HG03378 (cell line): ENCODE measurements at regions not wholly inside any gene's neighbourhood (a gene's known extent, or its start where the extent isn't known, plus 50 kb on each side); places are given as distances from the start of the nearest gene placed in this dataset.
"Not testable (repeated sequence)": the region's sequence is repeated elsewhere in the genome, so short reads cannot be mapped to it uniquely, and the experiment has no call there.

ENCODE experiments used
- ATAC-seq: cut with Tn5 transposase; IDR thresholded peaks from one replicate; pipeline ENCODE4 v1.9.1; 2021; ENCODE audit warnings: mild to moderate bottlenecking, moderate library complexity; ENCODE audit not compliant: unreplicated experiment

DNA sequence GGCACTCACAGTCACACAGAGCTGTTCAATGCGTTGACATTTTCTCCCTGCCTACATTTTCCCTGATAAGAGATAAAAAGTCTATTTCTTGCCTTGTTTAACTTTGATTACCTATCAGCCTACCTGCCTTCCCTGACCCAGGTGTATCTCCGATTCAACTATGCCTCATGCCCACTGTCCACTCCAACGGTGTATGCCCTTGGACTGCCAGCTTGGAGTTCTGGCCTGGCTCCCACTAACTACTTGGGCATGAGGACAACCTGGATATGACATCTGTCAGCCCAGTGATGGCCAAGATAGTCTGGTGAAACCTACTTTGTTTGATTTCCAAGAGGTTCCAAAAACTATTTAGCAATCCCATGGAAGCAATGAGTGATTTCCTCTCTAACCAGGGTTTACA is 93.0 kb upstream of the PELI2 start:
- ATAC-seq, result no peak

DNA sequence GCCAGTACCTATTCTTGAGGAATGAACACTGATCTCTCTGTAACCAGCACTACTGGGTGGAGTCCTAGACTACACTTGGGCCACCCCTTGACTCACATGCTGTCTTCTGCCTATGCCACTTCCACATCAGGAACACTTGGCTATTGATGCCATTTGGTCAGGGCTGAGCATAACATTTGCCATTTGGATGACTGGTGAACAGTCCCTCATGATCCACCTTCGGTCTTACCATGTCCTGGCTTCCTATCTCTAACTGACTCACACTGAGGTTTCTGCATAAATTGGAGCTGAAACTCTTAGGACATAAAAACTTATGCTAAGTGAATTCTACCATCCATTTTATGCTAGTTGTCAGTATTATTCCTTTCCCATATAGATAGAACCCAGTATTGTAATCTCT is 91.7 kb upstream of the PELI2 start:
- ATAC-seq, result no peak

DNA sequence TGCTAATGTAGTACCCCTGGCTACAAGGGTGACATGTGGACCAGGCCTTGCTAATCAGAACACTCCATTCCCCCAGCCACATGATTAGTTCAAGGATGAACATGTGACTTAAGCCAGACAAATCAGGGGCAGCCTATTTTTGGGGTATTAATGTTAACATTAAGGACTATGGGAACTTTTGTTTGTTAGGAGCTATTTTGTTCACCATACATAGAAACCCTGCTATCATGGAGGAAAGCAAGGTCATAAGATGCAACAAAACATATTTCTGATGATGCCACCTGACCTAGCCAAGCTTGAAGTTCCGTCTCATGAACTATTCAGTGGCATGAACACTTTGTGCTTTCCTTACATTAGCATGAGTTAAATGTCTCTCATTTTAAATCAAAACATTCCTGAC is 90.8 kb upstream of the PELI2 start:
- ATAC-seq, result no peak

DNA sequence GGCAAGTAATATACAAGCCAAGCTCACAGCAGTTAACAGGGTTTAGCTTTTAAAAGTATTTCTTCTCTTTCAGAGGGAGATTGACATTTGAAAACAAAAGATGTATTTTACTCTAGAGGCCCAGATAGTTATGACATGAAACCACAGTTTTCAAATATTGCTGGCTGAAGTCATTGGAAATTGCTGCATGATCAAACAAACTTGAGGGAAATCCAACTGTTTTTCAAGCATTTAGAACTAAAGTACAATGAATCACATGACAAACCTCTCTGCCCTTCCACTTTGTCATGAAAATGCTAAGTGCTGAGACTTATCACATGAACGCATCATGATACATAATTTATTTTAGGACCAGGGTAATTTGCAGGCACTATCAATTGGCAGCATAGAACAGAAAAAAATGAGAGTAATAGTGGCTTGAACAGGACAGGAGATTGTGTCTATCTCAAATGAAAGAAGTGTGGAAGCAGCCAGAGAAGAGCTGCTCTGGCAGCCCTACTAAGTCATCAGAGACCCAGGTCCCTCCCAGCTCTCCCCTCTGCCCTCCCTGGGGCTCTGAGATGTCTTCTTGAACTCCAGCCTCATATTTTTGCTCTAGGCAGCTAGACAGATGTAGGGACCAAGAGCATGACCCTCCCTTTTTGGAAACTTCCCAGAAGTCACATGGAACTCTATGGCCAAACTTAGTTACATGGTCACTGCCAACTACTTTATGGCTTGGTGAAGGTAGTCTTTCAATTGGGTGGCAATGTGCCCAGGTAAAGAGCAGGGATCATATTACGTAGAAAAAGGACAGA is 90.1 kb upstream of the PELI2 start:
- ATAC-seq, result no peak

DNA sequence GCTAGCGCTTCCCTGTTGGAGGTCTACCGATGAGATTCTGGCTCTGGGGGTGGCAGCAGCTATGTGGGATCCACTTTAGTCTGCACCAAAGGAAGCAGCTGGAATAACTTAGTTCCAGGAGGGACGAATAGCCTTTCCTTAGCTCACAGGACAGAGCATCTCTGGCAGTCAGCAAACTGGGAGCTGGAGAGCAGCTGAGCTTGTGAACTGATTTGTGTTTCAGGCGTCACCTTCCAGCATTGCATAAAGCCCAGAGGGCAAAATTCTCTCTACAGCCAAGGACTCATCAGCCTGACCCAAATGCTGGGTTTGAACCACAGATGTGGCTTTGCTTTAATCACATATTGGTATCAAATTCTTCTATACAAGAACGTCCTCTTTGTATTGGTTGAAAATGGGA is 81.9 kb upstream of the PELI2 start:
- ATAC-seq, result no peak

DNA sequence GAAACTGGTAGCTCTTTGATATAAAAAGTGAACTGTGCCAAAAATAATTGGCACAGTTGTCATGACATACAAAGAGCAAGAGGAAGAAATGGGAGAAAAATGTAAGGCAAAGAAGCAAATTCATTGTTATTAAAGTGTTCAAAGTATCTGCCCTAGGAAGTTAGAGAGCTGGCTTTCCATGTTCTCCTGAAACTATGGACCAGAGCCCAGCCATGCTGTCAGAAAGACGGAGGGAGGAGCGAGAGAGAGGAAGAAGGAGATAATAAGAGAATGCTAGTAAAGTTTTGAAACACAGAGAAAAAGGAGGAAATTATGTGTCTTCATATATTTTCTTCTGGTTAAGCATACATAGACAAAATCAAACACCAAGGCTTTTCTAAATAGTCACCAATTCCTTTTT is 78.1 kb upstream of the PELI2 start:
- ATAC-seq, result no peak

DNA sequence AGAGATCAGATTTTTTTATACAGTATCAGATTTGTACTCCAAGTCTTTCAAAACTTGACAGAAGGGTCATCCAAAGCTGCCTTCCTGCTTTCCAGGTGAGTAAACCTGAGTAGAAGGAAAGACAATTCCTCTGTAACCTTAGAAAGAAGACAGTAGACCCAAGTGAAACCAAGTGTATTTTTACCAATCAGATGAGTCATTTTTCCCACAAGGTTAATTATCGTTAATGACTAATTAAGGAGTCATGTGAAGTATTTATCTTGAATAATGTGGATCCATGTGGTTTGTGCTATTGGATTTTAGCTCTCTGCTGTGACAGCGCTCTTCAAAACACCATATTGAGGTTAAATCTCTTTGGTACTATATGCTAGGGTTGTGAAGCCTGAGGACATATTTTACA is 74.0 kb upstream of the PELI2 start:
- no peak for ATAC-seq

DNA sequence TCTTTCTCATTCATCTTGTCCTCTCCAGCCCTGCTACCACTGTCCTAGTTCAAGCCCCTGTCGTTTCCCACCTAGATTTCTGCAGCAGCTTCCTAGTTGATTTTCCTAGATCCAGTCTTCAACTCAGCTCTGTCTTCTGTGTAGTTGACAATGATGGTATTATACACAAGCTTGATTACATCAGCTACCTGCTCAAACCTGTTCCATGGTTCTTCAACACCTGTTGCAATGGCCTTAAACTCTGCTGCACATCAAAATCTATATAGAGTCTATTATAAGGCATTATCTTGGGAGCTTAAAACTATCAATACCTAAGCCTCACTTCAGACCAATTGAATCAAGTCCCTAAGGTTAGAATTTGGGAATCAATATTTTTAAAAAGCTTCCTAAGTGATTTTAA is 71.7 kb upstream of the PELI2 start:
- ATAC-seq, result no peak

DNA sequence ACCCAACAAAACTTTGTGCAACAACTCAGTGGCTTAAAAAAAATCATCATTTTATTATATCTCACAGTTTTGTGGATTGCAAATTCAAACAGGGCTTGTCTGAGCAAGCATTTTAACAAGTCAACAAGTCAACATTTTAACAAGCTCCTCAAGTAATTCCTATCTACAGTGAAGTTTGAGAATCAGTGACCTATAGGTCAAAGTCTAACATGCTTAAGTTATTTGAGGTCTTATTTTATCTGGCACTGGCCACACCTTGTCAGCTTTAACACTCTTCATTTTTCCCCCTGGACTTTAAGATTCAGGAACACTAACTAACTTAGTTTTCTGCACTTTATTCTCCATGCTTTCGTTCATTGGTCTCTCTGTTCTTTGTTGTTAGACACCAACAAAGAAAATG is 71.2 kb upstream of the PELI2 start:
- no peak for ATAC-seq

DNA sequence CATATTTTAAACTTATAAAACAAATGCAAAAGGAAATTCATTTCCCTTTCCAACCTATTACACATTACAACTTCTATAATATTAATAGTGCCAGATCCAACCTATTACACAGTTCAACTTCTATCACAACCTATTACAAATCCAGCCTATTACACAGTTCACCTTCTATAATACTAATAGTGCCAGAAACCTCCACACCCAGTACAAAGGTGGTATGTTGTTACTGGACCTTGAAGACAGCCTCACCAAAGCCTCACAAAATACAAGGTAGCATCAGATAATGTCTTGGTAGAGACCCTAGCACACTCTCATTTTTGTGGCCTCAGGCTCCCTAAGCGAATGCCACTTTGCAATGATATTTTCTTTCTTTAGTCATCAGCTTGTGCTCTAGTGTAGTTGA is 68.7 kb upstream of the PELI2 start:
- ATAC-seq, result no peak

DNA sequence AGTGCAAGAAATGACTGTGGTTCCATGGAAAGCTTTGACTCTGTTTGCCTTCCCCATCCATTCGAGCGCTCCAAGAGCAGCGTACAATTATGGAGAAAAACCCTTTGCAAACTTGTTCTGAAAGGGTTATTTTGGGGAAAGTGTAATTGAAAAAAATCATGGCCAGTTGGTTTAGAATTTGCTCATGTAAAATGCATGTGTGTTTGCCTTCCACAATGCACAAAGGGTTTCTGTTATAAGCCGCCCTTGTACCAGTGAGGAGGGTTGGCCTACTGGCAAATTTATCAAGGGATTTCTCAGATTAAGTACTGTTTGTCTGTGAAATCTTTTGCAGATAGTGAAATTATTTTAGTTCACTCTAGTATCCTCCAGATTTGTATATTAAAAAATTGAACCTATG is 62.7 kb upstream of the PELI2 start:
- ATAC-seq, result no peak

DNA sequence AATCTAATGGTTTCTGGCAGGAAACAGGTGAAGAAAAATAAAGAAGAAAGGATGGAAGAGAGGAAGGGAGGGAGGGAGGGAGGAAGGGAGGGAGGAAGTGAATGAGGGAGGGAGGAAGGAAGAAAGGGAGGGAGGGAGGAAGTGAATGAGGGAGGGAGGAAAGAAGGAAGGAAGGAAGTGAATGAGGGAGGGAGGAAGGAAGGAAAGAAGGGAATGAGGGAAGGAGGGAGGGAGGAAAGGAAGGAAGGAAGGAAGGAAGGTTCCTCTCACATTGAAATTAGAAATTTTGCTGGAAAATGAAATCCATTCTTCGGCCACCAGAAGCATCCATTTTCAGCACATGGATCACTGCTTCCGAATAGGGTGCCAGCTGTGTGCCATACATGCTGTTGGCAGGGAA is 62.2 kb upstream of the PELI2 start:
- no peak for ATAC-seq

DNA sequence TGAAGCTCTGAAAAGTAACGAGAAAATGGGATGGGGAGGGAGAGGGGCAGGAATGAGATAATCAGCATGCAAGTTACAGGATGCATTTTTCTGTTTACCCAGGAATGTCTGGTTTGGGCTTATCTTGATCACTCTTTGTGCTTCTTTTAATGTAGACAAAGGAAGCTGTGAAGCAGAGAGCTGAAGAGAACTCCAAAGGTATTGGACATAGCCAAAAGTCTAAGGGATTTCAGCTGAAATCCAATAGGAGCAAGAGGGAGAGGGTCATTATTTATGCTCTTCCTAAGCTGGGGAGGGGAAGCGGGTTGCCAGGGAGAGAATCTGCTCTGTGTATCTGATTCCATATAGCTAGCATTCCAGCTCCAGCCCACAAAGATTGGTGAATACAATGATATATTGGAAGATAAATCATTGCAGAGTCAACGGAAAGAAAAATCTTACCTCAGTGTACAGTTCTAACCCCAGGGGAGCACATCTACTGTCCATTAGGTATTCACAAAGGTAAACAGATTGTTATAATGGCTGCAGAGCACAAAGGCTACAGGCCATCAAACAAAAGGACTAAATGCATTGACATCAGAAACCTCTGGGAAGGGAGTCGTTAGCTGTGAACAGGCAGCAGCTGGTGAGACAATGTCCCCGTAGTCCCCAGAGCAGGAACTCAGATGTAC is 61.0 kb upstream of the PELI2 start:
- ATAC-seq, result no peak

DNA sequence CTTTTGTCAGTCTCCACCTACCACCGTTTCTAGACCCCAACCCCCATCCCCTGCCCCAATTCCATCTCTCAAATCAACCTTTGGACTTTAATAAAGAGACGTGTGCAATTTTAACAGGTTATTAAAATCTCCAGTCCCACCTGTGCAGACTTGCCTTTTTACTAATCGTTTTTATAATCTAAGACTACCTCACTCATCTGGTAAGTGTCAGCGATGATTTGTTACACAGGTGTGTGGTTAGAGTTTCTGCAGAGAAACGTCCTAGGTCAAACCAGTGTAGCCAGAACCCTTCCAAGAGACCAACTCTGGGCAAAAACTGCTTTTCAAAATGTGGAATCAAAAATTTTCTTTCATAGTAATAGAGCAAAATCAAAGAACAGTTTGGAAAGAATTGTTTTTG is 60.4 kb upstream of the PELI2 start:
- no peak for ATAC-seq

DNA sequence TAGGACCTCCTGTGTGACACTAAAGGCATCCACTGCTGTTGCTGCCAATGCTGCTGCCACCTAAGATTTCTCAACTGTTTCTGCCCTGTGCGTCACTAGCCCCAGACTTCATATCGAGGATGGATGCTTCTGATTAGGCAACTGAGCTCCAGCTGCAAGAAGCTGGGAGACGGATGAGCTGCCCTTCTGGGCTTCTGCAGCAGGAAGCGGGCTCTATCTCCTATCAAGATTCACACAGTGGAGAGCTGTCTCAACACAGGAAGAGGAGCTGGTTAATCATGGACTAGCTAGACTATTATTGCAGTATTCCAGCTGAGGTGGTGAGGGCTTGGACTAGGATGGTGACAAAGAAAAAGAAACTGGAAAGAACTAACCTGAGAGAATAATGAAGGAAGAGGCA is 59.2 kb upstream of the PELI2 start:
- no peak for ATAC-seq

DNA sequence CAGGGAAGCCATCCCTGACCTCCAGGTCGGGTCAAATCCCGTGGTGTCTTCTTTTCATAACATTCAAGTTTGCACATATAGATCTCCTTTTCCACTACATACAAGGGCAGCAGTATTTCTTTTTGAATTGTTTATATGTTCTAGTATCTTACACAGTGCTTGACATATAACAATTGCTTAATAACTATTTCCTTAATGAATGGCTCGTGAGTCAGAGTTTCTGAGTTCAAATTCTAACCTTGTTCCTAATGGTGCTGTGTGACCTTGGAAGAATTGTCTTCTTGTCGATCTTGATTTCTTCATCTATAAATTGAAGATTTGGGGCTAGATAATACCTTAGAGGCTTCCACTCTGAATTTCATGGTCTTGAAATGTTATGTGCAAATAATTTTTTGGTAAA is 57.2 kb upstream of the PELI2 start:
- no peak for ATAC-seq

DNA sequence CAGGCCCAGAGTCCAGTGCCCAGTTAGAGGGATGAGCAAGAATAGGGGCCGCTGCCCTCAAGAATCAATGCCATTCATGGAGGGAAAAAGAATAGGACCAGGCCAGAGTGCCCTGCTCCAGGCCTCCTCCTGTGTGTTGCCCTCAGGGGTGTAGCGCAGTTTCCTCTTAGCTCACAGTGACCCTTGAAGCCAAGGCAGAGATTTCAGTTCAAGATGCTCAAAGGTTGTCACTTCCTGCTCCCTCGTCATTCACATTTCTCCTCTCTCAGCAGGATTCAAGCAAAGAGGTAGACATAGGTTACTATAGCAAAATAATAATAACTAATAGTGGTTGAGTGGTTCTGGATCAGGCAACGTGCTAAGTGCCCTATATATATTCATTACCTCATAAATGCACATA is 55.1 kb upstream of the PELI2 start:
- ATAC-seq, result no peak

DNA sequence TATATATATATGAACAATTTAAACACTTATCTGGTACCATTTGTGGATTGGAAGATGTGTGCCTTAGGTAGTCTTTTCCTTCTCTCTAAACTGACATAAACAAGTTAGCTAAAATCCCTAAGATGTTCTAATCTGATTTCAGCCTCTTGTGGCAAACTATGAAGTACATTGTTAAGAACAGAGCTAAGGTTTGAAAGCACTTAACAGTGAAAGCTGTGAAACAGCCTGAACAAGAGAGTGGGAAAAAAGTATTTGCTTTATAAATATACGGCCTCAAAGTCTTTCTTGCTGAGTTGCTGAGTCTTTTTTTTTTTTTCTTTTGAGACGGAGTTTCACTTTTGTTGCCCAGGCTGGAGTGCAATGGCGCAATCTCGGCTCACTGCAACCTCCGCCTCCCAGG is 53.7 kb upstream of the PELI2 start:
- ATAC-seq, result no peak

DNA sequence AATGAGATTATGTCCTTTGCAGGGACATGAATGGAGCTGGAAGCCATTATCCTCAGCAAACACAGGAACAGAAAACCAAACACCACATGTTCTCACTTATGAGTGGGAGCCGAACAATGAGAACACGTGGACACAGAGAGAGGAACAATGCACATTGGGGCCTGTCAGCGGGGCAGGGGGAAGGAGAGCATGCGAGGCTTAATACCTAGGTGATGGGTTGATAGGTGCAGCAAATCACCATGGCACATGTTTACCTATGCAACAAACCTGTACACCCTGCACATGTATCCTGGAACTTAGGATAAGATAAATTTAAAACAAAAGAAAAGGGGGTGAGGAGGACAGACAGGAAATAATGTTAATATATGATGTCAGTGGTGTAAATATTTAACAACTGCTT is 53.0 kb upstream of the PELI2 start:
- ATAC-seq, result not testable (repeated sequence)

DNA sequence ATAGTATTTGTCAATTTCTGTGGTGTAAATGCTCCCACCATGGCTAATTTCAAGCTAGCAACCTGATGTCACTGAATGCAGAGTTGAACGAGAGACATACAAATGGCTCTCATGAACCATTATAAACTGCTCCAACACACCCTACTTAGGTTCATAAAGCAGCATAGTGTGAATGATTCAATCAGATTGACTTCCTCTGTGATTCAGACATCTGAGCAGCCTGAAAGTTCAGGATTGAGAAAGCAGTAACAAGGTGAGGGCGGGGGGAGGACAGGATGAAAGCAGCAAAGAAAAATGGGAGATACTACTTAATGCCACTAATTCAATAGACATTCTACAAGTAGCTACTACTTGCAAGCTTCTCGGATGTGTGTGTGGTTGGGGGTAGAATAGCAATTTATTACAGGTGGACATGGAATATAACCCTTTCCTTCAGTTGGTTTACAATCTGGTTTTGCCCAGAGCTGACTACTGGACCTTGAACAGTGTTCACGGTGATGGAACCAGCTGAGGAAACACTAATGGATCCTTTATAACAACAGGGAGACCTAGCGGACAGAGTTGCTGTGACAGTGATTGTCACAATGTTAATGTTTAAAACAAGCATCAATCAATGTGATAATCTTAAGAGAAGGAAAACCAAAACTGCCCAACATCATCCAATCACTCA is 52.5 kb upstream of the PELI2 start:
- no peak for ATAC-seq
